Adrenal gland (tissue), 5 donors: ENCODE measurements at regions not wholly inside any gene's neighbourhood (a gene's known extent, or its start where the extent isn't known, plus 50 kb on each side); places are given as distances from the start of the nearest gene placed in this dataset.

ENCODE experiments used
- CTCF ChIP-seq, 6 experiments: fragments of 450-650 bp in 4 of 6; fragments of 200-600 bp in 2 of 6; sonication (generic) in 1 of 6; IDR thresholded peaks; 1 replicate in 5 of 6; 2 replicates in 1 of 6; pipeline versions ENCODE4 v1.5.1 to v1.8.0; 2016 to 2021; ENCODE audit warnings: antibody characterized with exemption in 6 of 6, mild to moderate bottlenecking in 2 of 6, moderate library complexity in 1 of 6
- POLR2A ChIP-seq, 2 donors: fragments of 450-650 bp; IDR thresholded peaks; one replicate each; pipeline ENCODE4 v1.6.1; 2017; ENCODE audit warnings: antibody characterized with exemption in 2 of 2, mild to moderate bottlenecking in 2 of 2, moderate library complexity in 1 of 2
- donor health status: DM: no; HTN: no; CAD: no.

DNA sequence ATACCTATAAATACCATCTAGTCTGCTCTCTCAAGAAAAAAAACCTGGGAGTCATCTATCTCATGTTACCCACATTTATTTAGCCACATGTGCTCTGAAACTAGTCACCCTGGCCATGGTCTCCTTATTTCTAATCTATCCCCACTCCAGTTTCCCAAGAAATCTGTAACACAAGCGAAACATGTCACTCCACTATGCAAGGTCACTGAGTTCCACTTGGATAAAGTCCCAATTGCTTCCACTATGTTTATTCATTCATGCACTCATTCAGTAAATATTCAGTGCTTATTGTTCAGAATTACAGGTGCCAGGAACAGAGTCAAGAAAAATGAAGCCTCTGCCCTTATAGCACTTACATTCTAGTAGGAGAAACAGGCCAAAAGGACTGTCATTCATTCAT lies 369.4 kb upstream of the CYRIA start:
- TF ChIP-seq CTCF (IDR thresholded peaks at IDR 0.05) (no peak), POLR2A (IDR thresholded peaks at IDR 0.05) (no peak)
